GM18907 (cell line): ENCODE measurements at regions not wholly inside any gene's neighbourhood (a gene's known extent, or its start where the extent isn't known, plus 50 kb on each side); places are given as distances from the start of the nearest gene placed in this dataset.
"Not testable (repeated sequence)": the region's sequence is repeated elsewhere in the genome, so short reads cannot be mapped to it uniquely, and the experiment has no call there.

Experiments used
- ATAC-seq: cut with Tn5 transposase; IDR thresholded peaks from one replicate; pipeline ENCODE4 v1.9.1; 2021; ENCODE audit warnings: mild to moderate bottlenecking, moderate library complexity; ENCODE audit not compliant: unreplicated experiment

- no peak for ATAC-seq
These were observed 314.9 kb upstream of the AUTS2 start for GRCh38 chr7:69283421-69283820.

GRCh38 chr7:69285854-69286253 is 312.4 kb upstream of the AUTS2 start:
- ATAC-seq, result no peak

- ATAC-seq, result no peak
These were observed 302.3 kb upstream of the AUTS2 start for GRCh38 chr7:69295977-69296376.

GRCh38 chr7:69301253-69301652 is 297.0 kb upstream of the AUTS2 start:
- no peak for ATAC-seq

- no peak for ATAC-seq
These were observed 288.7 kb upstream of the AUTS2 start for GRCh38 chr7:69309601-69310000.

- no peak for ATAC-seq
These were observed 286.8 kb upstream of the AUTS2 start for GRCh38 chr7:69311489-69311888.

- ATAC-seq, result not testable (repeated sequence)
These were observed 284.4 kb upstream of the AUTS2 start for GRCh38 chr7:69313852-69314251.

GRCh38 chr7:69318794-69319193 is 279.5 kb upstream of the AUTS2 start:
- no peak for ATAC-seq

GRCh38 chr7:69328516-69328915 is 269.8 kb upstream of the AUTS2 start:
- ATAC-seq, result no peak

- no peak for ATAC-seq
These were observed 263.6 kb upstream of the AUTS2 start for GRCh38 chr7:69334701-69335100.

GRCh38 chr7:69335331-69335730 is 262.9 kb upstream of the AUTS2 start:
- no peak for ATAC-seq

GRCh38 chr7:69336976-69337375 is 261.3 kb upstream of the AUTS2 start:
- no peak for ATAC-seq

- no peak for ATAC-seq
These were observed 260.1 kb upstream of the AUTS2 start for GRCh38 chr7:69338144-69338543.

- ATAC-seq, result no peak
These were observed 257.0 kb upstream of the AUTS2 start for GRCh38 chr7:69341288-69341687.

- ATAC-seq, result no peak
These were observed 256.0 kb upstream of the AUTS2 start for GRCh38 chr7:69342154-69342884.

GRCh38 chr7:69349291-69349690 is 249.0 kb upstream of the AUTS2 start:
- ATAC-seq, result no peak

GRCh38 chr7:69358163-69358821 is 240.0 kb upstream of the AUTS2 start:
- ATAC-seq, result no peak

- ATAC-seq, result no peak
These were observed 239.1 kb upstream of the AUTS2 start for GRCh38 chr7:69359003-69359700.

- ATAC-seq, result no peak
These were observed 237.4 kb upstream of the AUTS2 start for GRCh38 chr7:69360913-69361312.

GRCh38 chr7:69363136-69363535 is 235.1 kb upstream of the AUTS2 start:
- no peak for ATAC-seq

GRCh38 chr7:69364813-69365643 is 233.2 kb upstream of the AUTS2 start:
- no peak for ATAC-seq
